GM11168 (cell line): ENCODE measurements at regions not wholly inside any gene's neighbourhood (a gene's known extent, or its start where the extent isn't known, plus 50 kb on each side); places are given as distances from the start of the nearest gene placed in this dataset.
"Not testable (repeated sequence)": the region's sequence is repeated elsewhere in the genome, so short reads cannot be mapped to it uniquely, and the experiment has no call there.

Experiments used
- in situ Hi-C: fragments of 300-500 bp; cut with MboI; formaldehyde crosslinking; loops from one replicate; pipeline ENCODE4 v1.12.0; 2022; ENCODE audit warnings: low sequenced_read_pairs; ENCODE audit not compliant: unreplicated experiment

- in situ Hi-C loops, result no loop called here
These were observed 173.0 kb upstream of the ADCY1 start for GRCh38 chr7:45401155-45401554.

DNA sequence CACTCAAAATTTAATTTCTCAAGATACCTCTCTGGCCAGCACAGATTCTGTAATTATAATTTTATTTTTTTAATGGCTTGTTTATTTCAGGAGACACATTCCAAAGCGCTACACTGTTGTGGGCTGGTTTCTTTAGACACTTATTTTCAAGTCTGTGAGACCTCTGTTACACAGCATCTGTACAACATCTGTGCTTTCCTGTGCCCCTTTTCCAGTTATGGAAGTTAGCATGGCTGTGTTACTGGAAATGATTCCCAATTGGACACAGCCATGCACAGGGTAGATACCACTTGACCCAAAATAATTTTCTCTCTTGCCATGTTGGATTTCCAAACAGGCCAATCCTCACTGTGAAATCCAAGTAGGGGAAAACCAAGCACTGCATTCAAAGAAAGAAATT is 172.3 kb upstream of the ADCY1 start:
- in situ Hi-C loops, result no loop called here

DNA sequence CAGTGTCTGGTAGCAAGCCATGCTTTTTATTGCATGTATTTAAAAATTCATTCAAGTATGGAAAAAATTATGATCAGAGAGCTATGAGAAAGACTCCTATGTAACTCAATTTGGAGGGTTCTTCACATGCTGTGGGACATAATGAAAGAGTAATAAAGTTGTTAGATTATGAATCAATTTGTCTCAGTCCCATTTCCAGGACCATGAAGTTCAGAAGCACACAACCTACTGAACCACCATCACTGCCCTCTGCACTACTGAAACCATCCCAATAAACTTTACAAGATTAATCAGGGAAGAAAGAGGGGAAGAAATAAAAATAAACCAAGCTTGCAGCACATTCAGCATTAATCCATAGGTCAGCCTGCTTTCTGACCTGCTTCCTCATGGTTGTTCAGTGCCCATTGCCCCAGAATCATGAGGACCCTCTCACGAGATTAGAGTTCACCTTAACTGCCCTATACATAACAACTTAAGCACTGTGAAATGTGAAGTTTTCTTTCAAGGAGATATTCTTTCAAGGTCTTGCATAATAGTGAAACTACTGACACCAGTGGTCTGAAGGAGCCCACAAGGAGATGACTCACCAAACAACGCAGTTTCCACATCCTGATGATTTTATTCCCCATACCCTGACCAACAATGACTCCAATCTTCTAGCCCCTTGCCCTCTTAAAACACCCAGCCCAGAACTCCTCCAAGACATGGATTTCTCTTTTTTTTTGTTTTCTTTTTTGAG is 171.5 kb upstream of the ADCY1 start:
- in situ Hi-C loops, result no loop called here

- in situ Hi-C loops, result no loop called here
These were observed 169.5 kb upstream of the ADCY1 start for GRCh38 chr7:45404622-45405021.

GRCh38 chr7:45407730-45408408 is 166.3 kb upstream of the ADCY1 start:
- in situ Hi-C loops, result no loop called here

DNA sequence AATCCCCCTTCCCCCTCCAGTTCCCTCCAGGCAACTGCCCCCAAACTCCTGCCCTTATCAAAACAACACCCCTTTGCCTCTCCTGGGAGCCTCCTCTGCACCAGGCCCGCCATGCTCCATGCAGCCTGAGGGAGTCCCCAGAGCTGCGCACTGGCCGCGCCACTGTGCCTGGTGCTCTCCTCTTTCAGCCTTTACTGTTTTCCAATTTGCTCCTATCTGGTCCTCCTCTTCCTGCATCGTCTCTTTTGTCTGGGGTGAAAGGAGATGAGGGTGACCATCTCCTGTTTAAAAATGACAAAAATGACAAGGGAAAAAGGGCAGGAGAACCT is 165.8 kb upstream of the ADCY1 start:
- in situ Hi-C loops, result no loop called here

GRCh38 chr7:45410893-45411292 is 163.3 kb upstream of the ADCY1 start:
- in situ Hi-C loops, result no loop called here

GRCh38 chr7:45413419-45413818 is 160.7 kb upstream of the ADCY1 start:
- in situ Hi-C loops, result no loop called here

- in situ Hi-C loops, result no loop called here
These were observed 159.9 kb upstream of the ADCY1 start for GRCh38 chr7:45414226-45414625.

DNA sequence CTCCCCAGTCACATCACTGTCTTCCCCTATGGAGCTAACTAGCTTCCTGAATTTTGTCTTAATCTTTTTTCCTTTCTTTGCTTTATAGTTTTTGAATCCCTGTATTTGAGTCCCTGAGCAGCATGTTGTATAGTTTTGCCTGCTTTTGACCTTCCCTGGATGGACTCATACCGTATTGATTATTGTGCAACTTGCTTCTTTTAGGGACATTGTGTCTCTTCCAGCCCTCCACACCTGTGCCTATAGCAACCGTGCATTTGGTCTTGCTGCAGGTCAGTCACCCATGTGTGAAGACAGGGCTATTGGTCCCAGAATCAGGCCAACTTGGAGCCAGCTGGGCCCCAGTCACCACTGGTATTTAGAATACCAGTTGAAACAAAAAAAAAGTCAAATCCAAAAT is 158.9 kb upstream of the ADCY1 start:
- in situ Hi-C loops, result no loop called here

DNA sequence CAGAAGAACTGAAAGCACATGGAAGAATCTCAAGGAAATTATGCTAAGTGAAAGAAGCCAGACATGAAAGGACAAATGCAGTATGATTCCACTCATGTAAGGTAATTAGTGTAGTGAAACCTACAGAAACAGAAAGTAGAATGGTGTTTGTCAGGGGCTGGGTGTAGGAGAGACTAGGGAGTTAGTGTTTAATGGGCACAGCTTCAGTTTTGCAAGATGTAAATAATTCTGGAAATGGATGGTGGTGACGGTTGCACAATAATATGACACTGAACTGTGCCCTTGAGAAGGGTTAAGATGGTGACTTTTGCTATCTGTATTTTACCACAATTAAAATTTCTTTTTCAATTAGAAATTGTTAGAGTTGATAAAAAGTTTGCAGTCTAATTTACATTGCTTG is 157.3 kb upstream of the ADCY1 start:
- in situ Hi-C loops, result no loop called here

- in situ Hi-C loops, result no loop called here
These were observed 156.9 kb upstream of the ADCY1 start for GRCh38 chr7:45417268-45417667.

- in situ Hi-C loops, result no loop called here
These were observed 156.4 kb upstream of the ADCY1 start for GRCh38 chr7:45417735-45418134.

GRCh38 chr7:45420843-45421495 is 153.2 kb upstream of the ADCY1 start:
- in situ Hi-C loops, result no loop called here

DNA sequence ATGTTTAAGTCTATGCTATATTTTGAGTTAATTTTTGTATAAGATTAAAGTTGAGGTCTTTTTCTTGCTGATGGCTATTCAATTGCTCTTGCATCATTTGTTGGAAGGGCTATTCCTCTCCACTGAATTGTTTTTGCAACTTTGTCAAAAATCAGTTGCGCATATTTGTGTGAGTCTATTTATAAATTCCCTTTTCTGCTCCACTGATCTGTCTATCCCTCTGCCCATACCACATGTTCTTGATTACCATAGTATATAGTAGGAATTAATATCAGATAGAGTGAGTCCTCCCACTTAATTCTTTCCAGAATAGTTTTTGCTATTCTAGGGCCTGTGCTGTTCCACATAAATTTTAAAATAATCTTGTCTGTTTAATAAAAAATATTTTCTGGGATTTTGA is 152.4 kb upstream of the ADCY1 start:
- in situ Hi-C loops, result no loop called here

DNA sequence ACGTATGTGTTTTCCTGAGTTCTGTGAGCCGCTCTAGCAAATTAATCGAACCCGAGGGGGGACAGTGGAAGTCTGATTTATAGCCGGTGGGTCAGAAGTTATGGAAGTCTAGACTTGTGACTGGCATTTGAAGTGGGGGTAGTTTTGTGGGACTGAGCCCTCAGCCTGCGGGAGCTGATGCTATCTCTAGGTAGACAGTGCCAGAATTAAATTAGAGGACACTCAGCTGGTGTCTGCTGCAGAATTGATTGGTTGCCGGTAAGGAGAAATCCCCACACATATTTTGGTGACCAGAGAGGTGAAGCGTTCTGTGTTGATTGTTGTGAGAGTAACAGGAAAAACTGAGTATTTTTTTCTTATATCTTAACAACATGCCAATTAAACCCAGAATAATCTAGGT is 143.8 kb upstream of the ADCY1 start:
- in situ Hi-C loops, result no loop called here

DNA sequence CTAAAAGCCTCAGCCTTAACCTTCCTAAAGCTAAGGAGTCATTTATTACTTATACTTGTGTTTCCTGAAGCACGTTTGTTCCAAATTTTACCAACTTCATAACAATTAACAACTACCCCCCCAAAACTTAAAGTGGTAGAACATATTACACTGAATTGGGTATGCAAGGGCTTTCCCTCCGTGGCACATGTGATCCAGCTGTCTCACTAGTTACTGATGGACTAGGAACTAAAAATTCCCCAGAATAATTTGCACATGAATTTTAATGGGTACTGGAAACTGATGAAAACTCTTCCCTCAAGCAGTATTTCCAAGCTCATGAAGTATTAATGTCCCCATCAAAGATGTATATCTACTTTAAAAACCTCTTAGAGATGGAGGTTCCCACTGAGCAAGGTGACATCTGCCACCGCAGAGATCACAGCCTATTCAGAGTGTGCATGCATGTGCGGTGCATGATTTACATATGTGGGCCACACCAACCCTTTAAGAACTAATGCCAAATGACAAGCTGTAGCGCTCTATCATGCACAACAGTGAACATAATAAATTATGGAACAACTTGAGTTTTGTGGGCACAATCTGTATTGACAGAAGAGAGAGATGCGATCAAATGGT is 139.9 kb upstream of the ADCY1 start:
- in situ Hi-C loops, result no loop called here

DNA sequence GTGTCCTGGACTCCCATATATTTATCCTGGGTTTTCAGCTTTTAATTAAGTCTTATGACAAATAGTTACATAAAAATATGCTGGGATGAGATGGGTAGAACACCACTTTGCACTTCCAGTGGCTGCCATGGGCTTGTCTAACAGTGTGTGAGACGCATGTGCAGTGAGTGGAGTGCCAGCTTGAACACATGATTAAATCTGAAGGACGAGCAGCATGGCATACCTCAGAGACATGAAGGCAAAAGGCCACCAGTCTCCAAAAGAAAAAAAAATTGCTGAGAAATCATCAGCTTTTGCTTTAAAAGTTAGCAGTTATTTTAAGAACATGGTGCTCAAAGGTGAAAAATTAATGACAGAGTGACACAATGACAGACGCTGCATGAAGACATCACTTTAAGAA is 139.0 kb upstream of the ADCY1 start:
- in situ Hi-C loops, result no loop called here

DNA sequence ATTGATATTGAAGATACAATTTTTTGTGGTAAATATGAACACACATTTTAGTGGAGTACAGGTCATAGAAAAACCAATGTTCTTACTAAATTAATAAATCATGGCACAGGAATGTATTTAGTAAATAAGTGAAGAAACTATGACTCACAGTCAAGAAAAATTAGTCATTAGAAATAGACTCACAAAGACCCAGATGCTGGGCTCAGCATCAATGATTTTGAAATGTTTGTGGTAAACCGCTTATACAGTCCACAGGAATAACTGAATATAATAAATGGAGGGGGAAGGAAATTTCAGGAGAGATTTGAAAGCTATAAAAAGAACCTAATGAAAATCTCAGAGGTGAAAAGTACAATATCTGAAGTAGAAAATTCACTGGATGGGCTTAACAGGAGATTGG is 138.3 kb upstream of the ADCY1 start:
- in situ Hi-C loops, result no loop called here

DNA sequence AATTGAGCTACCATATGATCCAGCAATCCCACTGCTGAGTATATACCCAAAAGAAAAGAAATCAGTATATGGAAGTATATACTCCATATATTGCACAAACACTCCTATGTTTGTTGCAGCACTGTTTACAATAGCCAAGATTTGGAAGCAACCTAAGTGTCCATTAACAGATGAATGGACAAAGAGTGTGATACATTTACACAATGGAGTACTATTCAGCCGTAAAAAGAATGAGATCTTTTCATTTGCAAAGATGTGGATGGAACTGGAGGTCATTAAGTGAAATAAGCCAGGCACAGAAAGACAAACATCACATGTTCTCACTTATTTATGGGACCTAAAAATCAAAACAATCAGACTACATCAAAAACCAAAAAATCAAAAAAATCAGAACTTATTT is 133.4 kb upstream of the ADCY1 start:
- in situ Hi-C loops, result not testable (repeated sequence)

DNA sequence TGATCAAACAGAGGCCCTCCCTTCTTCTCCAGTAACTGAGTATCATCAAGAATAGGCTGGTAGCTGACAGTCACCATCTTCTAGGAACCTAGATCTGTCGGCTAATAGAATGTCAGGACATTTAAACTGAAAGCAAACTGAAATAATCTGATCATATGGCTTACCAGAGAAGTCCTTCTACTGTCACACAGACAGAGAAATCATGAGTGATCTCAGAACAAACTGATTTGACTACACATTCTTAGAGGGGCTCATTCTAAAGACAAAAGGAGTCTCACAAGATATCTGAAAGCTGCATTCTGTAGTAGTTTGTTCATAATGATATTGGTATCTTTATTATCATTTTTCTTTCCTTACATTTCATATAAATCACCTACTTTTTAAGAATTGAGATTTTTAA is 130.9 kb upstream of the ADCY1 start:
- in situ Hi-C loops, result no loop called here
